ENCODE measurements at regions not wholly inside any gene's neighbourhood (a gene's known extent, or its start where the extent isn't known, plus 50 kb on each side); places are given as distances from the start of the nearest gene placed in this dataset.

- Histone ChIP-seq H3K27me3 (ENCODE audit: insufficient read depth, low read length) (peaks cover 33% of the 10 kb centered on the region), H4K20me1 (ENCODE audit: insufficient read depth, low read length) (no peaks in the 10 kb centered on the region)
Measured at GRCh38 chr16:55059146-55059545, 128.5 kb downstream of the IRX5 start.

GRCh38 chr16:55061126-55061525, 130.5 kb downstream of the IRX5 start:
- no peaks in the 10 kb centered on the region for H3K9me3 ChIP-seq (ENCODE audit: low read depth, low read length)
- DNase-seq (ENCODE audit: insufficient read length, low spot score, missing footprints) = no peak
- TF ChIP-seq CTCF (IDR thresholded peaks at IDR 0.05; ENCODE audit: extremely low read depth, low read depth, low read length) = no peak
- H4K20me1 ChIP-seq (ENCODE audit: insufficient read depth, low read length) = no peaks in the 10 kb centered on the region
- H3K4me3 ChIP-seq (ENCODE audit: insufficient read depth, low read length) = no peak overlapping the region
- H3K27ac ChIP-seq (ENCODE audit: low read depth, low read length) = no peak overlapping the region
- no peaks in the 10 kb centered on the region for H3K36me3 ChIP-seq (ENCODE audit: insufficient read depth, low read length)
- H2AFZ ChIP-seq (ENCODE audit: low read length) = no peak overlapping the region
- no peaks in the 10 kb centered on the region for H3K79me2 ChIP-seq (ENCODE audit: insufficient read depth, low read length)
- peaks cover 23% of the 10 kb centered on the region for H3K27me3 ChIP-seq (ENCODE audit: insufficient read depth, low read length)
- no peak overlapping the region for H3K4me2 ChIP-seq (ENCODE audit: insufficient read depth, low read length)
- peaks cover 9% of the 10 kb centered on the region for H3K4me1 ChIP-seq (ENCODE audit: insufficient read depth, low read length)

More at GRCh38 chr16:55059146-55059545, 128.5 kb downstream of the IRX5 start:
- Histone ChIP-seq H3K4me2 (ENCODE audit: insufficient read depth, low read length) (no peak overlapping the region), H3K36me3 (ENCODE audit: insufficient read depth, low read length) (no peaks in the 10 kb centered on the region), H3K4me3 (ENCODE audit: insufficient read depth, low read length) (no peak overlapping the region), H2AFZ (ENCODE audit: low read length) (no peak overlapping the region), H3K27ac (ENCODE audit: low read depth, low read length) (no peak overlapping the region), H3K9me3 (ENCODE audit: low read depth, low read length) (no peaks in the 10 kb centered on the region), H3K79me2 (ENCODE audit: insufficient read depth, low read length) (no peaks in the 10 kb centered on the region), H3K4me1 (ENCODE audit: insufficient read depth, low read length) (peaks cover 9% of the 10 kb centered on the region)
- no peak for DNase-seq (ENCODE audit: insufficient read length, low spot score, missing footprints)
- TF ChIP-seq CTCF (IDR thresholded peaks at IDR 0.05; ENCODE audit: extremely low read depth, low read depth, low read length) = no peak

GRCh38 chr16:55062442-55062841, 131.8 kb downstream of the IRX5 start:
- H3K36me3 ChIP-seq (ENCODE audit: insufficient read depth, low read length) = no peaks in the 10 kb centered on the region
- H3K4me3 ChIP-seq (ENCODE audit: insufficient read depth, low read length) = no peak overlapping the region
- no peaks in the 10 kb centered on the region for H4K20me1 ChIP-seq (ENCODE audit: insufficient read depth, low read length)
- peak; percentile 96 for DNase-seq (ENCODE audit: insufficient read length, low spot score, missing footprints)
- H3K4me2 ChIP-seq (ENCODE audit: insufficient read depth, low read length) = peak overlapping the region; percentile 52
- peaks cover 10% of the 10 kb centered on the region for H3K27me3 ChIP-seq (ENCODE audit: insufficient read depth, low read length)
- peak overlapping the region; percentile 60 for H2AFZ ChIP-seq (ENCODE audit: low read length)
- H3K9me3 ChIP-seq (ENCODE audit: low read depth, low read length) = no peaks in the 10 kb centered on the region
- no peak for TF ChIP-seq CTCF (IDR thresholded peaks at IDR 0.05; ENCODE audit: extremely low read depth, low read depth, low read length)
- H3K4me1 ChIP-seq (ENCODE audit: insufficient read depth, low read length) = peaks cover 9% of the 10 kb centered on the region
- no peaks in the 10 kb centered on the region for H3K79me2 ChIP-seq (ENCODE audit: insufficient read depth, low read length)
- peak overlapping the region; percentile 71 for H3K27ac ChIP-seq (ENCODE audit: low read depth, low read length)

GRCh38 chr16:55072976-55073375, 142.3 kb downstream of the IRX5 start:
- no peaks in the 10 kb centered on the region for H4K20me1 ChIP-seq (ENCODE audit: insufficient read depth, low read length)
- H2AFZ ChIP-seq (ENCODE audit: low read length) = no peak overlapping the region
- H3K27ac ChIP-seq (ENCODE audit: low read depth, low read length) = no peak overlapping the region
- no peak overlapping the region for H3K4me3 ChIP-seq (ENCODE audit: insufficient read depth, low read length)
- no peaks in the 10 kb centered on the region for H3K27me3 ChIP-seq (ENCODE audit: insufficient read depth, low read length)
- H3K36me3 ChIP-seq (ENCODE audit: insufficient read depth, low read length) = no peaks in the 10 kb centered on the region
- H3K4me1 ChIP-seq (ENCODE audit: insufficient read depth, low read length) = peaks cover 9% of the 10 kb centered on the region
- H3K79me2 ChIP-seq (ENCODE audit: insufficient read depth, low read length) = no peaks in the 10 kb centered on the region
- H3K9me3 ChIP-seq (ENCODE audit: low read depth, low read length) = no peaks in the 10 kb centered on the region
- H3K4me2 ChIP-seq (ENCODE audit: insufficient read depth, low read length) = no peak overlapping the region
- TF ChIP-seq CTCF (IDR thresholded peaks at IDR 0.05; ENCODE audit: extremely low read depth, low read depth, low read length) = no peak
- DNase-seq (ENCODE audit: insufficient read length, low spot score, missing footprints) = no peak
